IMR-90 (cell line): ENCODE measurements at regions not wholly inside any gene's neighbourhood (a gene's known extent, or its start where the extent isn't known, plus 50 kb on each side); places are given as distances from the start of the nearest gene placed in this dataset.

ENCODE experiments used
- ATAC-seq: fragments of 200-7000 bp; cut with Tn5 transposase; 2 replicates; pipeline ENCODE4 v1.9.1; 2020; ENCODE audit warnings: low read depth, mild to moderate bottlenecking, moderate library complexity
- BruUV-seq: library from RNA; stranded (reverse); fragments of 400-500 nt; replicated peaks from 2 replicates; lab custom pipeline; 2021; lab: Mats Ljungman, UMichigan
- CTCF ChIA-PET: fragments of 300-600 bp; formaldehyde crosslinking; extraction: SDS; loops from one replicate; lab custom pipeline; 2021; ENCODE audit warnings: antibody characterized with exemption; lab: Yijun Ruan, JAX
- POLR2A ChIA-PET: fragments of 300-600 bp; sonication (Branson Sonifier 250); formaldehyde crosslinking; loops from one replicate; lab custom pipeline; 2022; ENCODE audit warnings: antibody characterized with exemption; ENCODE audit not compliant: unreplicated experiment; lab: Charles Lee
- DNase-seq: peaks from one replicate; pipeline ENCODE4 v3.0.0; 2013
- H2AFZ ChIP-seq: replicated peaks from 2 replicates; pipeline ENCODE3; 2013; ENCODE audit warnings: low read length, mild to moderate bottlenecking; ENCODE audit not compliant: poor library complexity
- H2AK5ac ChIP-seq: 2 replicates; pipeline ENCODE4 v1.6.1; 2013; ENCODE audit warnings: low read depth, low read length, inconsistent platforms
- H2AK9ac ChIP-seq: replicated peaks from 2 replicates; pipeline ENCODE3; 2013; ENCODE audit warnings: mild to moderate bottlenecking, low read depth, low read length, moderate library complexity; ENCODE audit not compliant: poor library complexity
- H2BK120ac ChIP-seq: 2 replicates; pipeline ENCODE4 v1.6.1; 2013; ENCODE audit warnings: low read depth, low read length, inconsistent platforms
- H2BK15ac ChIP-seq: 3 replicates; pipeline ENCODE4 v1.6.1; 2013; ENCODE audit warnings: low read depth, low read length, inconsistent platforms
- H2BK20ac ChIP-seq: 2 replicates; pipeline ENCODE4 v1.6.1; 2013; ENCODE audit warnings: low read depth, mild to moderate bottlenecking, inconsistent platforms, low read length, moderate library complexity
- H2BK5ac ChIP-seq: 2 replicates; pipeline ENCODE4 v1.6.1; 2013; ENCODE audit warnings: mild to moderate bottlenecking, low read depth, low read length, inconsistent platforms; ENCODE audit not compliant: poor library complexity, severe bottlenecking
- H3K14ac ChIP-seq: replicated peaks from 2 replicates; pipeline ENCODE4 v1.6.1; 2013; ENCODE audit warnings: low read depth, low read length, inconsistent platforms
- H3K18ac ChIP-seq: 2 replicates; pipeline ENCODE4 v1.6.1; 2013; ENCODE audit warnings: low read depth, low read length, control low read depth
- H3K23ac ChIP-seq: 2 replicates; pipeline ENCODE4 v1.6.1; 2013; ENCODE audit warnings: low read depth, low read length, inconsistent platforms
- H3K27ac ChIP-seq: 2 replicates; pipeline ENCODE4 v1.5.1; 2013; ENCODE audit warnings: mild to moderate bottlenecking, control low read depth, low read length; ENCODE audit not compliant: insufficient read depth
- H3K27me3 ChIP-seq: 2 replicates; pipeline ENCODE4 v1.6.1; 2013; ENCODE audit warnings: low read length; ENCODE audit not compliant: control insufficient read depth, insufficient read depth
- H3K36me3 ChIP-seq: 2 replicates; pipeline ENCODE4 v1.6.1; 2013; ENCODE audit warnings: low read length, mixed read lengths; ENCODE audit not compliant: control insufficient read depth, insufficient read depth
- H3K4ac ChIP-seq: 2 replicates; pipeline ENCODE4 v1.6.1; 2013; ENCODE audit warnings: low read depth, low read length, inconsistent platforms
- H3K4me1 ChIP-seq: 2 replicates; pipeline ENCODE4 v1.6.1; 2013; ENCODE audit warnings: low read length, mixed read lengths; ENCODE audit not compliant: control insufficient read depth, insufficient read depth
- H3K4me2 ChIP-seq: 2 replicates; pipeline ENCODE4 v1.6.1; 2013; ENCODE audit warnings: low read depth, mild to moderate bottlenecking, control low read depth, low read length, moderate library complexity
- H3K4me3 ChIP-seq: 2 replicates; pipeline ENCODE4 v1.5.1; 2013; ENCODE audit warnings: low read depth, mild to moderate bottlenecking, control low read depth, low read length, moderate library complexity; ENCODE audit not compliant: insufficient read depth
- H3K56ac ChIP-seq: 2 replicates; pipeline ENCODE4 v1.6.1; 2013; ENCODE audit warnings: low read length, inconsistent platforms; ENCODE audit not compliant: insufficient read depth; ENCODE audit errors: extremely low read depth
- H3K79me1 ChIP-seq, 2 experiments: 2 replicates each; pipeline ENCODE4 v1.6.1; 2013; ENCODE audit warnings: low read length in 2 of 2, inconsistent platforms in 1 of 2, low read depth in 1 of 2
- H3K9ac ChIP-seq: 2 replicates; pipeline ENCODE4 v1.6.1; 2013; ENCODE audit warnings: low read depth, low read length, control low read depth
- H3K9me1 ChIP-seq: 2 replicates; pipeline ENCODE4 v1.6.1; 2013; ENCODE audit warnings: low read length, inconsistent platforms; ENCODE audit not compliant: insufficient read depth
- H3K9me3 ChIP-seq: 2 replicates; pipeline ENCODE4 v1.6.1; 2013; ENCODE audit warnings: low read length; ENCODE audit not compliant: control insufficient read depth, insufficient read depth
- H4K20me1 ChIP-seq: 2 replicates; pipeline ENCODE4 v1.6.1; 2013; ENCODE audit warnings: low read length, inconsistent platforms; ENCODE audit not compliant: insufficient read depth
- H4K5ac ChIP-seq: 2 replicates; pipeline ENCODE4 v1.6.1; 2013; ENCODE audit warnings: mild to moderate bottlenecking, low read depth, low read length, control low read depth
- H4K8ac ChIP-seq, 2 experiments: 2 replicates each; pipeline ENCODE4 v1.6.1; 2013; ENCODE audit warnings: low read depth in 2 of 2, low read length in 2 of 2, control low read depth in 1 of 2, inconsistent platforms in 1 of 2
- H4K91ac ChIP-seq: 2 replicates; pipeline ENCODE4 v1.6.1; 2013; ENCODE audit warnings: low read depth, low read length, inconsistent platforms; ENCODE audit not compliant: insufficient read depth
- BHLHE40 ChIP-seq: fragments of 150-350 bp; IDR thresholded peaks from 2 replicates; pipeline ENCODE4 v1.6.1; 2016; ENCODE audit warnings: mild to moderate bottlenecking, low read depth, low read length
- CEBPB ChIP-seq: IDR thresholded peaks from 2 replicates; pipeline ENCODE4 v1.6.1; 2012; ENCODE audit warnings: low read depth, low read length, improper control_type of control experiment
- CHD1 ChIP-seq: IDR thresholded peaks from 2 replicates; pipeline ENCODE4 v1.6.1; 2012; ENCODE audit warnings: low read depth, low read length, improper control_type of control experiment
- CTCF ChIP-seq: conservative IDR thresholded peaks from 2 replicates; pipeline ENCODE4 v1.5.1; 2012; ENCODE audit warnings: mild to moderate bottlenecking, low read depth, low read length, improper control_type of control experiment
- ELK1 ChIP-seq: fragments of 150-350 bp; IDR thresholded peaks from 2 replicates; pipeline ENCODE4 v1.6.1; 2016; ENCODE audit warnings: low read depth, mild to moderate bottlenecking, low read length, moderate library complexity, borderline replicate concordance
- FOS ChIP-seq: fragments of 150-350 bp; IDR thresholded peaks from 2 replicates; pipeline ENCODE4 v1.6.1; 2016; ENCODE audit warnings: low read depth, low read length
- MAFK ChIP-seq: IDR thresholded peaks from 2 replicates; pipeline ENCODE4 v1.6.1; 2012; ENCODE audit warnings: low read depth, low read length, improper control_type of control experiment
- MAZ ChIP-seq: IDR thresholded peaks from 2 replicates; pipeline ENCODE4 v1.6.1; 2012; ENCODE audit warnings: low read depth, mild to moderate bottlenecking, low read length, improper control_type of control experiment, moderate library complexity, borderline replicate concordance
- MXI1 ChIP-seq: IDR thresholded peaks from 2 replicates; pipeline ENCODE4 v1.6.1; 2012; ENCODE audit warnings: low read depth, mild to moderate bottlenecking, low read length, moderate library complexity, borderline replicate concordance
- NFE2L2 ChIP-seq: fragments of 150-350 bp; IDR thresholded peaks from 2 replicates; pipeline ENCODE4 v1.6.1; 2016; ENCODE audit warnings: low read depth, mild to moderate bottlenecking, low read length
- POLR2A ChIP-seq: IDR thresholded peaks from 2 replicates; pipeline ENCODE4 v1.6.1; 2012; ENCODE audit warnings: mild to moderate bottlenecking, low read depth, low read length
- RAD21 ChIP-seq: IDR thresholded peaks from 2 replicates; pipeline ENCODE4 v1.6.1; 2012; ENCODE audit warnings: low read length, improper control_type of control experiment
- RCOR1 ChIP-seq: IDR thresholded peaks from 2 replicates; pipeline ENCODE4 v1.6.1; 2012; ENCODE audit warnings: mild to moderate bottlenecking, low read length, improper control_type of control experiment; ENCODE audit not compliant: insufficient replicate concordance
- RFX5 ChIP-seq: IDR thresholded peaks from 2 replicates; pipeline ENCODE4 v1.8.0; 2012; ENCODE audit warnings: low read depth, mild to moderate bottlenecking, low read length, moderate library complexity
- SMC3 ChIP-seq: fragments of 150-350 bp; IDR thresholded peaks from 2 replicates; pipeline ENCODE4 v1.6.1; 2016; ENCODE audit warnings: low read depth, mild to moderate bottlenecking, antibody characterized with exemption, low read length, moderate library complexity
- USF2 ChIP-seq: fragments of 150-350 bp; IDR thresholded peaks from 2 replicates; pipeline ENCODE4 v1.6.1; 2017; ENCODE audit warnings: mild to moderate bottlenecking, antibody characterized with exemption, low read length, low read depth
- WGBS, 2 experiments: methylation state at CpG; one replicate each; pipeline versions ENCODE4 v1.1.5 to v1.1.7; 2013; ENCODE audit warnings: missing lambda C conversion rate in 2 of 2; ENCODE audit not compliant: insufficient read length in 1 of 2; ENCODE audit errors: extremely low coverage in 2 of 2; 5-methylcytosine and 5-hydroxymethylcytosine counted together
- dilution Hi-C: fragments of 300-500 bp; cut with HindIII; formaldehyde crosslinking; loops from one replicate; pipeline ENCODE4 v1.14.3; 2018; ENCODE audit warnings: low sequenced_read_pairs; ENCODE audit not compliant: unreplicated experiment
- in situ Hi-C: fragments of 300-500 bp; cut with MboI; formaldehyde crosslinking; loops from 3 replicates; pipeline ENCODE4 v1.14.3; 2019; ENCODE audit warnings: low sequenced_read_pairs, inconsistent platforms, mixed read lengths
- intact Hi-C: fragments of 100-400 bp; cut with micrococcal nuclease; formaldehyde crosslinking; loops from 2 replicates; pipeline ENCODE4 v1.10.0; 2022

GRCh38 chr2:36185624-36186023, 170.0 kb upstream of the CRIM1 start:
- CTCF ChIA-PET = no interaction called here
- dilution Hi-C loops = no loop called here

More at GRCh38 chr2:36185624-36186023, 170.0 kb upstream of the CRIM1 start:
- BruUV-seq = no TSS peak
- Histone ChIP-seq H3K23ac (no peak overlapping the region), H4K8ac (no peak overlapping the region), H3K18ac (no peak overlapping the region), H3K27ac (no peak overlapping the region), H4K5ac (no peak overlapping the region), H3K4me3 (no peak overlapping the region), H3K4me2 (no peak overlapping the region), H2BK5ac (no peak overlapping the region), H2BK20ac (no peak overlapping the region), H3K9me1 (no peaks in the 10 kb centered on the region), H3K4me1 (no peaks in the 10 kb centered on the region), H3K56ac (no peak overlapping the region), H3K79me1 (no peaks in the 10 kb centered on the region), H3K27me3 (no peaks in the 10 kb centered on the region), H4K20me1 (no peaks in the 10 kb centered on the region), H2BK120ac (no peak overlapping the region), H2AK9ac (no peak overlapping the region), H2AK5ac (no peak overlapping the region), H3K36me3 (no peaks in the 10 kb centered on the region), H3K4ac (no peak overlapping the region), H4K91ac (no peak overlapping the region), H3K9ac (no peak overlapping the region), H2AFZ (no peak overlapping the region), H2BK15ac (no peak overlapping the region), H3K9me3 (peaks cover 2% of the 10 kb centered on the region; the same call in 1 of the 2 replicates), H3K14ac (no peak overlapping the region)
- ATAC-seq (no peak), DNase-seq (no peak)
- 20% methylated on average over 1 of the region's 5 CpGs; no CpG with 5 or more reads in 1 of the 2 experiments for WGBS, 2 experiments
- TF ChIP-seq SMC3 (no peak), MAFK (no peak), BHLHE40 (no peak), CHD1 (no peak), RFX5 (no peak), ELK1 (no peak), NFE2L2 (no peak), CTCF (no peak), CEBPB (no peak), MAZ (no peak), MXI1 (no peak), RAD21 (no peak), POLR2A (no peak), FOS (no peak), USF2 (no peak), RCOR1 (no peak)
- intact Hi-C loops (no loop called here), in situ Hi-C loops (no loop called here)
- POLR2A ChIA-PET = no interaction called here
